ENCODE measurements at regions not wholly inside any gene's neighbourhood (a gene's known extent, or its start where the extent isn't known, plus 50 kb on each side); places are given as distances from the start of the nearest gene placed in this dataset.

- H3K4me3 Mint-ChIP-seq (ENCODE audit: unreplicated experiment) = no peak overlapping the region
- H3K27me3 Mint-ChIP-seq (ENCODE audit: unreplicated experiment) = no peaks in the 10 kb centered on the region
- no peak for TF ChIP-seq CTCF (IDR thresholded peaks at IDR 0.05; ENCODE audit: partially characterized antibody, unreplicated experiment)
- no peaks in the 10 kb centered on the region for H3K4me1 Mint-ChIP-seq (ENCODE audit: low read depth, unreplicated experiment)
- peaks cover under 1% of the 10 kb centered on the region for H3K9me3 Mint-ChIP-seq (ENCODE audit: unreplicated experiment)
- H3K27ac Mint-ChIP-seq (ENCODE audit: unreplicated experiment) = no peak overlapping the region
- DNase-seq = no peak
- peaks cover 4% of the 10 kb centered on the region for H3K36me3 Mint-ChIP-seq (ENCODE audit: unreplicated experiment)
These were observed 198.6 kb downstream of the RNF152 start for GRCh38 chr18:61694236-61694635.

GRCh38 chr18:61690418-61691138 lies 202.2 kb downstream of the RNF152 start:
- H3K9me3 Mint-ChIP-seq (ENCODE audit: unreplicated experiment) = no peaks in the 10 kb centered on the region
- no peak overlapping the region for H3K4me3 Mint-ChIP-seq (ENCODE audit: unreplicated experiment)
- H3K36me3 Mint-ChIP-seq (ENCODE audit: unreplicated experiment) = no peaks in the 10 kb centered on the region
- H3K27ac Mint-ChIP-seq (ENCODE audit: unreplicated experiment) = no peak overlapping the region
- no peaks in the 10 kb centered on the region for H3K27me3 Mint-ChIP-seq (ENCODE audit: unreplicated experiment)
- TF ChIP-seq CTCF (IDR thresholded peaks at IDR 0.05; ENCODE audit: partially characterized antibody, unreplicated experiment) = no peak
- peaks cover 3% of the 10 kb centered on the region for H3K4me1 Mint-ChIP-seq (ENCODE audit: low read depth, unreplicated experiment)
- DNase-seq = no peak

- DNase-seq = no peak
- no peak overlapping the region for H3K27ac Mint-ChIP-seq (ENCODE audit: unreplicated experiment)
- no peak for TF ChIP-seq CTCF (IDR thresholded peaks at IDR 0.05; ENCODE audit: partially characterized antibody, unreplicated experiment)
- no peaks in the 10 kb centered on the region for H3K27me3 Mint-ChIP-seq (ENCODE audit: unreplicated experiment)
- peaks cover 3% of the 10 kb centered on the region for H3K4me1 Mint-ChIP-seq (ENCODE audit: low read depth, unreplicated experiment)
- no peak overlapping the region for H3K4me3 Mint-ChIP-seq (ENCODE audit: unreplicated experiment)
- no peaks in the 10 kb centered on the region for H3K36me3 Mint-ChIP-seq (ENCODE audit: unreplicated experiment)
- H3K9me3 Mint-ChIP-seq (ENCODE audit: unreplicated experiment) = no peaks in the 10 kb centered on the region
These were observed 205.5 kb downstream of the RNF152 start for GRCh38 chr18:61687317-61687716.

GRCh38 chr18:61683856-61684255 lies 209.0 kb downstream of the RNF152 start:
- no peak for TF ChIP-seq CTCF (IDR thresholded peaks at IDR 0.05; ENCODE audit: partially characterized antibody, unreplicated experiment)
- H3K27me3 Mint-ChIP-seq (ENCODE audit: unreplicated experiment) = no peaks in the 10 kb centered on the region
- H3K27ac Mint-ChIP-seq (ENCODE audit: unreplicated experiment) = no peak overlapping the region
- peaks cover 3% of the 10 kb centered on the region for H3K4me1 Mint-ChIP-seq (ENCODE audit: low read depth, unreplicated experiment)
- H3K36me3 Mint-ChIP-seq (ENCODE audit: unreplicated experiment) = peaks cover 6% of the 10 kb centered on the region
- no peak for DNase-seq
- no peak overlapping the region for H3K4me3 Mint-ChIP-seq (ENCODE audit: unreplicated experiment)
- peaks cover 4% of the 10 kb centered on the region for H3K9me3 Mint-ChIP-seq (ENCODE audit: unreplicated experiment)

GRCh38 chr18:61681065-61681464 lies 211.7 kb downstream of the RNF152 start:
- Mint-ChIP-seq H3K27ac (ENCODE audit: unreplicated experiment) (no peak overlapping the region), H3K9me3 (ENCODE audit: unreplicated experiment) (peaks cover 4% of the 10 kb centered on the region), H3K4me1 (ENCODE audit: low read depth, unreplicated experiment) (no peaks in the 10 kb centered on the region), H3K36me3 (ENCODE audit: unreplicated experiment) (peaks cover 6% of the 10 kb centered on the region), H3K27me3 (ENCODE audit: unreplicated experiment) (no peaks in the 10 kb centered on the region), H3K4me3 (ENCODE audit: unreplicated experiment) (no peak overlapping the region)
- TF ChIP-seq CTCF (IDR thresholded peaks at IDR 0.05; ENCODE audit: partially characterized antibody, unreplicated experiment) = no peak
- DNase-seq = no peak

Measured in glutamatergic neuron (in vitro differentiated cells).